HEK293 (cell line): ENCODE measurements at regions not wholly inside any gene's neighbourhood (a gene's known extent, or its start where the extent isn't known, plus 50 kb on each side); places are given as distances from the start of the nearest gene placed in this dataset.

ENCODE experiments used
- CTCF ChIP-seq: fragments of 450-650 bp; formaldehyde crosslinking; IDR thresholded peaks from 2 replicates; pipeline ENCODE4 v1.5.1; 2016; ENCODE audit warnings: missing biosample characterization, missing genetic modification characterization
- ZNF121 ChIP-seq: fragments of 450-650 bp; formaldehyde crosslinking; IDR thresholded peaks from 2 replicates; pipeline ENCODE4 v1.5.1; 2016; ENCODE audit warnings: missing biosample characterization, missing genetic modification characterization
- ZNF175 ChIP-seq: fragments of 450-650 bp; formaldehyde crosslinking; IDR thresholded peaks from 2 replicates; pipeline ENCODE4 v1.5.1; 2016; ENCODE audit warnings: missing biosample characterization, missing genetic modification characterization
- ZNF274 ChIP-seq, 2 experiments: fragments of 200-500 bp in 1 of 2; fragments of 450-650 bp in 1 of 2; sonication (Bioruptor generic) in 1 of 2; formaldehyde crosslinking in 1 of 2; IDR thresholded peaks; 2 replicates each; pipeline versions ENCODE4 v1.5.1 to v1.6.1; 2014 to 2016; ENCODE audit warnings: borderline replicate concordance in 1 of 2, inconsistent platforms in 1 of 2, low read length in 1 of 2, missing biosample characterization in 1 of 2, missing genetic modification characterization in 1 of 2
- ZNF302 ChIP-seq: fragments of 450-650 bp; formaldehyde crosslinking; IDR thresholded peaks from 2 replicates; pipeline ENCODE4 v1.5.1; 2016; ENCODE audit warnings: missing biosample characterization, missing genetic modification characterization, low read depth
- ZNF510 ChIP-seq: fragments of 450-650 bp; formaldehyde crosslinking; IDR thresholded peaks from 2 replicates; pipeline ENCODE4 v1.5.1; 2018; ENCODE audit warnings: mild to moderate bottlenecking, missing genetic modification characterization, missing biosample characterization; ENCODE audit not compliant: insufficient replicate concordance
- ZNF777 ChIP-seq: fragments of 450-650 bp; formaldehyde crosslinking; IDR thresholded peaks from 2 replicates; pipeline ENCODE4 v1.5.1; 2017; ENCODE audit warnings: missing biosample characterization, missing genetic modification characterization, borderline replicate concordance
- TF ChIP-seq, protein P1 (sequence below): fragments of 450-650 bp; formaldehyde crosslinking; IDR thresholded peaks from 2 replicates; pipeline ENCODE4 v1.5.1; 2016; ENCODE audit warnings: missing biosample characterization, missing genetic modification characterization
- TF ChIP-seq, protein P2 (sequence below): fragments of 450-650 bp; formaldehyde crosslinking; IDR thresholded peaks from 2 replicates; pipeline ENCODE4 v1.5.1; 2016; ENCODE audit warnings: missing biosample characterization, missing genetic modification characterization, low read depth

- no peak for TF ChIP-seq ZNF274 (IDR thresholded peaks at IDR 0.05; ENCODE audit: low read length)
- no peak for TF ChIP-seq ZNF274 (tag by site-specific recombination; IDR thresholded peaks at IDR 0.05; ENCODE audit: borderline replicate concordance)
- TF ChIP-seq CTCF (tag by site-specific recombination): no peak
- TF ChIP-seq, protein P1, sequence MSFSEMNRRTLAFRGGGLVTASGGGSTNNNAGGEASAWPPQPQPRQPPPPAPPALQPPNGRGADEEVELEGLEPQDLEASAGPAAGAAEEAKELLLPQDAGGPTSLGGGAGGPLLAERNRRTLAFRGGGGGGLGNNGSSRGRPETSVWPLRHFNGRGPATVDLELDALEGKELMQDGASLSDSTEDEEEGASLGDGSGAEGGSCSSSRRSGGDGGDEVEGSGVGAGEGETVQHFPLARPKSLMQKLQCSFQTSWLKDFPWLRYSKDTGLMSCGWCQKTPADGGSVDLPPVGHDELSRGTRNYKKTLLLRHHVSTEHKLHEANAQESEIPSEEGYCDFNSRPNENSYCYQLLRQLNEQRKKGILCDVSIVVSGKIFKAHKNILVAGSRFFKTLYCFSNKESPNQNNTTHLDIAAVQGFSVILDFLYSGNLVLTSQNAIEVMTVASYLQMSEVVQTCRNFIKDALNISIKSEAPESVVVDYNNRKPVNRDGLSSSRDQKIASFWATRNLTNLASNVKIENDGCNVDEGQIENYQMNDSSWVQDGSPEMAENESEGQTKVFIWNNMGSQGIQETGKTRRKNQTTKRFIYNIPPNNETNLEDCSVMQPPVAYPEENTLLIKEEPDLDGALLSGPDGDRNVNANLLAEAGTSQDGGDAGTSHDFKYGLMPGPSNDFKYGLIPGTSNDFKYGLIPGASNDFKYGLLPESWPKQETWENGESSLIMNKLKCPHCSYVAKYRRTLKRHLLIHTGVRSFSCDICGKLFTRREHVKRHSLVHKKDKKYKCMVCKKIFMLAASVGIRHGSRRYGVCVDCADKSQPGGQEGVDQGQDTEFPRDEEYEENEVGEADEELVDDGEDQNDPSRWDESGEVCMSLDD: no peak
- TF ChIP-seq ZNF175: no peak
- no peak for TF ChIP-seq ZNF777 (tag by site-specific recombination)
- TF ChIP-seq ZNF302 (tag by site-specific recombination): no peak
- TF ChIP-seq ZNF510 (tag by site-specific recombination): no peak
- TF ChIP-seq, protein P2, sequence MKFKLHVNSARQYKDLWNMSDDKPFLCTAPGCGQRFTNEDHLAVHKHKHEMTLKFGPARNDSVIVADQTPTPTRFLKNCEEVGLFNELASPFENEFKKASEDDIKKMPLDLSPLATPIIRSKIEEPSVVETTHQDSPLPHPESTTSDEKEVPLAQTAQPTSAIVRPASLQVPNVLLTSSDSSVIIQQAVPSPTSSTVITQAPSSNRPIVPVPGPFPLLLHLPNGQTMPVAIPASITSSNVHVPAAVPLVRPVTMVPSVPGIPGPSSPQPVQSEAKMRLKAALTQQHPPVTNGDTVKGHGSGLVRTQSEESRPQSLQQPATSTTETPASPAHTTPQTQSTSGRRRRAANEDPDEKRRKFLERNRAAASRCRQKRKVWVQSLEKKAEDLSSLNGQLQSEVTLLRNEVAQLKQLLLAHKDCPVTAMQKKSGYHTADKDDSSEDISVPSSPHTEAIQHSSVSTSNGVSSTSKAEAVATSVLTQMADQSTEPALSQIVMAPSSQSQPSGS (tag by site-specific recombination): no peak
- TF ChIP-seq ZNF121 (tag by site-specific recombination): no peak
Observed at GRCh38 chr3:40620151-40620550, 95.4 kb downstream of the ZNF621 start.
